ENCODE measurements at regions not wholly inside any gene's neighbourhood (a gene's known extent, or its start where the extent isn't known, plus 50 kb on each side); places are given as distances from the start of the nearest gene placed in this dataset.

GRCh38 chr20:23197836-23198235, 111.7 kb upstream of the CD93 start:
- peak; percentile 22 for DNase-seq (ENCODE audit: low read depth)
- no peak overlapping the region for H3K4me3 ChIP-seq (replicated peaks; ENCODE audit: low read depth, low read length)
- no peak for TF ChIP-seq CTCF (IDR thresholded peaks at IDR 0.05; ENCODE audit: low read length, missing control alignments)

- no peak for DNase-seq (ENCODE audit: low read depth)
- no peak overlapping the region for H3K4me3 ChIP-seq (replicated peaks; ENCODE audit: low read depth, low read length)
- no peak for TF ChIP-seq CTCF (IDR thresholded peaks at IDR 0.05; ENCODE audit: low read length, missing control alignments)
These were observed 109.5 kb upstream of the CD93 start for GRCh38 chr20:23195636-23196035.

- DNase-seq (ENCODE audit: low read depth), result peak; percentile 25
These were observed 107.8 kb upstream of the CD93 start for GRCh38 chr20:23193801-23194384.

GRCh38 chr20:23192469-23192868, 106.3 kb upstream of the CD93 start:
- no peak for TF ChIP-seq CTCF (IDR thresholded peaks at IDR 0.05; ENCODE audit: low read length, missing control alignments)
- DNase-seq (ENCODE audit: low read depth), result no peak
- H3K4me3 ChIP-seq (replicated peaks; ENCODE audit: low read depth, low read length), result no peak overlapping the region

More at GRCh38 chr20:23193801-23194384, 107.8 kb upstream of the CD93 start:
- TF ChIP-seq CTCF (IDR thresholded peaks at IDR 0.05; ENCODE audit: low read length, missing control alignments), result no peak
- H3K4me3 ChIP-seq (replicated peaks; ENCODE audit: low read depth, low read length), result no peak overlapping the region

GRCh38 chr20:23190557-23190956, 104.4 kb upstream of the CD93 start:
- DNase-seq (ENCODE audit: low read depth), result no peak
- TF ChIP-seq CTCF (IDR thresholded peaks at IDR 0.05; ENCODE audit: low read length, missing control alignments), result no peak

GRCh38 chr20:23189854-23190253, 103.7 kb upstream of the CD93 start:
- H3K4me3 ChIP-seq (replicated peaks; ENCODE audit: low read depth, low read length), result no peak overlapping the region
- TF ChIP-seq CTCF (IDR thresholded peaks at IDR 0.05; ENCODE audit: low read length, missing control alignments), result no peak
- DNase-seq (ENCODE audit: low read depth), result no peak

More at GRCh38 chr20:23190557-23190956, 104.4 kb upstream of the CD93 start:
- no peak overlapping the region for H3K4me3 ChIP-seq (replicated peaks; ENCODE audit: low read depth, low read length)

- TF ChIP-seq CTCF (IDR thresholded peaks at IDR 0.05; ENCODE audit: low read length, missing control alignments), result no peak
- DNase-seq (ENCODE audit: low read depth), result no peak
- H3K4me3 ChIP-seq (replicated peaks; ENCODE audit: low read depth, low read length), result no peak overlapping the region
These were observed 103.2 kb upstream of the CD93 start for GRCh38 chr20:23189341-23189740.

Measured in fibroblast of pulmonary artery (primary cell).